SK-N-SH (cell line): ENCODE measurements at regions not wholly inside any gene's neighbourhood (a gene's known extent, or its start where the extent isn't known, plus 50 kb on each side); places are given as distances from the start of the nearest gene placed in this dataset.

Experiments
- CHD2 ChIP-seq: fragments of 150-350 bp; IDR thresholded peaks from 2 replicates; pipeline ENCODE4 v1.6.1; 2018; ENCODE audit warnings: low read length; ENCODE audit not compliant: partially characterized antibody
- EP300 ChIP-seq, 2 experiments: IDR thresholded peaks; 2 replicates each; pipeline versions ENCODE4 v1.4.0 to v1.6.1; 2012; ENCODE audit warnings: borderline replicate concordance in 1 of 2, low read depth in 1 of 2, low read length in 1 of 2
- EZH2phosphoT487 ChIP-seq: fragments of 200-600 bp; sonication (generic); IDR thresholded peaks from 2 replicates; pipeline ENCODE4 v1.6.1; 2017; ENCODE audit warnings: low read depth, mixed run types, mild to moderate bottlenecking, antibody characterized with exemption, moderate library complexity, borderline replicate concordance
- POLR2AphosphoS5 ChIP-seq: IDR thresholded peaks from 2 replicates; pipeline ENCODE4 v1.6.1; 2012; ENCODE audit warnings: low read depth, low read length
- RFX5 ChIP-seq: IDR thresholded peaks from 2 replicates; pipeline ENCODE4 v1.6.1; 2012; ENCODE audit warnings: mild to moderate bottlenecking, improper control_type of control experiment, low read length
- SIN3A ChIP-seq: IDR thresholded peaks from 2 replicates; pipeline ENCODE4 v1.6.1; 2012; ENCODE audit warnings: low read depth, mild to moderate bottlenecking, low read length, moderate library complexity, borderline replicate concordance
- TF ChIP-seq, protein P1 (sequence below): fragments of 200-600 bp; sonication (generic); IDR thresholded peaks from 2 replicates; pipeline ENCODE4 v1.6.1; 2017; ENCODE audit warnings: antibody characterized with exemption, mild to moderate bottlenecking, moderate library complexity
- TF ChIP-seq, protein P2 (sequence below): fragments of 150-350 bp; IDR thresholded peaks from 2 replicates; pipeline ENCODE4 v1.6.1; 2017; ENCODE audit warnings: antibody characterized with exemption, low read length, low read depth, borderline replicate concordance
- TF ChIP-seq, protein P3 (sequence below): IDR thresholded peaks from 2 replicates; pipeline ENCODE4 v1.4.0; 2012; ENCODE audit warnings: low read depth, borderline replicate concordance
- TF ChIP-seq, protein P4 (sequence below): IDR thresholded peaks from 2 replicates; pipeline ENCODE4 v1.6.1; 2012; ENCODE audit warnings: mild to moderate bottlenecking, low read depth, low read length, moderate library complexity

DNA sequence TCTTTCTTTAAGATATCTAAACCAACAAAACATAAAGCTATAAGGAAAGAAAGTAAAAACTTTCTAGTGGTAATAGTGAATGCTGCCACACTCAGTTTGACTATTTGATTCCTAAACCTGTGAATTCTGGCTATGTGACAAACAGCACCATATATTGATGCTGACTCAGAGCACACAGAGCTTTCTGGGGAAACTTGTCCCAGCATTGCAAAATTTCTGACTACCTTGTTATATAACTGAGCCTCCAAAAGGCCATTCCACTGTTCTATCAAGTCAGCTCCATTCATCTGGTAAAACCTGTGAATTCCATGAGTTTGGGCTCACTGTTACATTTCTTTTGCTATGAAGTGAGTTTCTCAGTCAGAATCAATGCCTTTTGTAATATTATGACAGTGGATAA lies 1229.7 kb downstream of the PCDH18 start:
- TF ChIP-seq, protein P1, sequence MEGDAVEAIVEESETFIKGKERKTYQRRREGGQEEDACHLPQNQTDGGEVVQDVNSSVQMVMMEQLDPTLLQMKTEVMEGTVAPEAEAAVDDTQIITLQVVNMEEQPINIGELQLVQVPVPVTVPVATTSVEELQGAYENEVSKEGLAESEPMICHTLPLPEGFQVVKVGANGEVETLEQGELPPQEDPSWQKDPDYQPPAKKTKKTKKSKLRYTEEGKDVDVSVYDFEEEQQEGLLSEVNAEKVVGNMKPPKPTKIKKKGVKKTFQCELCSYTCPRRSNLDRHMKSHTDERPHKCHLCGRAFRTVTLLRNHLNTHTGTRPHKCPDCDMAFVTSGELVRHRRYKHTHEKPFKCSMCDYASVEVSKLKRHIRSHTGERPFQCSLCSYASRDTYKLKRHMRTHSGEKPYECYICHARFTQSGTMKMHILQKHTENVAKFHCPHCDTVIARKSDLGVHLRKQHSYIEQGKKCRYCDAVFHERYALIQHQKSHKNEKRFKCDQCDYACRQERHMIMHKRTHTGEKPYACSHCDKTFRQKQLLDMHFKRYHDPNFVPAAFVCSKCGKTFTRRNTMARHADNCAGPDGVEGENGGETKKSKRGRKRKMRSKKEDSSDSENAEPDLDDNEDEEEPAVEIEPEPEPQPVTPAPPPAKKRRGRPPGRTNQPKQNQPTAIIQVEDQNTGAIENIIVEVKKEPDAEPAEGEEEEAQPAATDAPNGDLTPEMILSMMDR = no peak
- TF ChIP-seq POLR2AphosphoS5 (no peak), EZH2phosphoT487 (no peak), SIN3A (no peak), CHD2 (no peak), RFX5 (no peak), EP300 (IDR thresholded peaks at IDR 0.05; ENCODE audit: borderline replicate concordance in 1 of 2, low read depth in 1 of 2, low read length in 1 of 2) (no peak)
- TF ChIP-seq, protein P2, sequence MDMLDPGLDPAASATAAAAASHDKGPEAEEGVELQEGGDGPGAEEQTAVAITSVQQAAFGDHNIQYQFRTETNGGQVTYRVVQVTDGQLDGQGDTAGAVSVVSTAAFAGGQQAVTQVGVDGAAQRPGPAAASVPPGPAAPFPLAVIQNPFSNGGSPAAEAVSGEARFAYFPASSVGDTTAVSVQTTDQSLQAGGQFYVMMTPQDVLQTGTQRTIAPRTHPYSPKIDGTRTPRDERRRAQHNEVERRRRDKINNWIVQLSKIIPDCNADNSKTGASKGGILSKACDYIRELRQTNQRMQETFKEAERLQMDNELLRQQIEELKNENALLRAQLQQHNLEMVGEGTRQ = no peak
- TF ChIP-seq, protein P3, sequence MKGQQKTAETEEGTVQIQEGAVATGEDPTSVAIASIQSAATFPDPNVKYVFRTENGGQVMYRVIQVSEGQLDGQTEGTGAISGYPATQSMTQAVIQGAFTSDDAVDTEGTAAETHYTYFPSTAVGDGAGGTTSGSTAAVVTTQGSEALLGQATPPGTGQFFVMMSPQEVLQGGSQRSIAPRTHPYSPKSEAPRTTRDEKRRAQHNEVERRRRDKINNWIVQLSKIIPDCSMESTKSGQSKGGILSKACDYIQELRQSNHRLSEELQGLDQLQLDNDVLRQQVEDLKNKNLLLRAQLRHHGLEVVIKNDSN = no peak
- TF ChIP-seq, protein P4, sequence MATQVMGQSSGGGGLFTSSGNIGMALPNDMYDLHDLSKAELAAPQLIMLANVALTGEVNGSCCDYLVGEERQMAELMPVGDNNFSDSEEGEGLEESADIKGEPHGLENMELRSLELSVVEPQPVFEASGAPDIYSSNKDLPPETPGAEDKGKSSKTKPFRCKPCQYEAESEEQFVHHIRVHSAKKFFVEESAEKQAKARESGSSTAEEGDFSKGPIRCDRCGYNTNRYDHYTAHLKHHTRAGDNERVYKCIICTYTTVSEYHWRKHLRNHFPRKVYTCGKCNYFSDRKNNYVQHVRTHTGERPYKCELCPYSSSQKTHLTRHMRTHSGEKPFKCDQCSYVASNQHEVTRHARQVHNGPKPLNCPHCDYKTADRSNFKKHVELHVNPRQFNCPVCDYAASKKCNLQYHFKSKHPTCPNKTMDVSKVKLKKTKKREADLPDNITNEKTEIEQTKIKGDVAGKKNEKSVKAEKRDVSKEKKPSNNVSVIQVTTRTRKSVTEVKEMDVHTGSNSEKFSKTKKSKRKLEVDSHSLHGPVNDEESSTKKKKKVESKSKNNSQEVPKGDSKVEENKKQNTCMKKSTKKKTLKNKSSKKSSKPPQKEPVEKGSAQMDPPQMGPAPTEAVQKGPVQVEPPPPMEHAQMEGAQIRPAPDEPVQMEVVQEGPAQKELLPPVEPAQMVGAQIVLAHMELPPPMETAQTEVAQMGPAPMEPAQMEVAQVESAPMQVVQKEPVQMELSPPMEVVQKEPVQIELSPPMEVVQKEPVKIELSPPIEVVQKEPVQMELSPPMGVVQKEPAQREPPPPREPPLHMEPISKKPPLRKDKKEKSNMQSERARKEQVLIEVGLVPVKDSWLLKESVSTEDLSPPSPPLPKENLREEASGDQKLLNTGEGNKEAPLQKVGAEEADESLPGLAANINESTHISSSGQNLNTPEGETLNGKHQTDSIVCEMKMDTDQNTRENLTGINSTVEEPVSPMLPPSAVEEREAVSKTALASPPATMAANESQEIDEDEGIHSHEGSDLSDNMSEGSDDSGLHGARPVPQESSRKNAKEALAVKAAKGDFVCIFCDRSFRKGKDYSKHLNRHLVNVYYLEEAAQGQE = no peak
